Activated B cell treated with CpG ODN at 0.5 μM for 24 hours (primary cell): ENCODE measurements at regions not wholly inside any gene's neighbourhood (a gene's known extent, or its start where the extent isn't known, plus 50 kb on each side); places are given as distances from the start of the nearest gene placed in this dataset.

ENCODE experiments used
- ATAC-seq: fragments of 200-7000 bp; cut with Tn5 transposase; one replicate; pipeline ENCODE4 v1.10.0; 2021; ENCODE audit warnings: low read depth, mild to moderate bottlenecking, moderate library complexity
- CTCF ChIA-PET: fragments of 350-600 bp; sonication (Branson Sonifier 250); formaldehyde crosslinking; loops from one replicate; lab custom pipeline; 2021; ENCODE audit warnings: antibody characterized with exemption; lab: Charles Lee
- POLR2A ChIA-PET: fragments of 350-600 bp; sonication (Branson Sonifier 250); formaldehyde crosslinking; loops from one replicate; lab custom pipeline; 2021; ENCODE audit warnings: antibody characterized with exemption; lab: Charles Lee
- DNase-seq: peaks from one replicate; pipeline ENCODE4 v3.0.0; 2022
- H3K27ac Mint-ChIP-seq: one replicate; pipeline ENCODE4 v1.8.0; 2020; ENCODE audit warnings: mixed read lengths
- H3K27me3 Mint-ChIP-seq: one replicate; pipeline ENCODE4 v1.8.0; 2021; ENCODE audit warnings: mixed read lengths
- H3K36me3 Mint-ChIP-seq: one replicate; pipeline ENCODE4 v1.8.0; 2021; ENCODE audit warnings: low read depth, mixed read lengths
- H3K4me1 Mint-ChIP-seq: one replicate; pipeline ENCODE4 v1.8.0; 2021; ENCODE audit warnings: mixed read lengths
- H3K4me3 Mint-ChIP-seq: one replicate; pipeline ENCODE4 v1.8.0; 2020; ENCODE audit warnings: mild to moderate bottlenecking, mixed read lengths
- H3K9me3 Mint-ChIP-seq: one replicate; pipeline ENCODE4 v1.8.0; 2020; ENCODE audit warnings: mixed read lengths
- intact Hi-C: fragments of 100-400 bp; cut with micrococcal nuclease; formaldehyde crosslinking; loops from one replicate; pipeline ENCODE4 v1.15.1; 2024
- TF ChIP-seq, protein P1 (sequence below): fragments of 200-600 bp; IDR thresholded peaks from one replicate; pipeline ENCODE4 v1.8.0; 2022; ENCODE audit warnings: antibody characterized with exemption, mild to moderate bottlenecking

DNA sequence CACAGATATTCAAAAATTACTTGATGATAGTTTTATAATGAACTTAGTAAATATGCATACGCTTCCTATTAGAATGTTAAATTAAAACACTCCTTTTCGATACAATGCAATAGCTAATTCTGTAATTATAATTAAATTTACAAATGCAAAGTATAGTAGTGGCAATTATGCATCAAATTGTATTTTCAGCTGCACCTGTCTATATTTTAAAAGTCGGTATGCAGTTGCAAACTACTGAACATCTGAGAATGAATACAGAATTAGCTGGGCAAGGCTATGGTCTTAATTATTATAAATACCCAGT lies 110.4 kb upstream of the ARHGAP42 start:
- intact Hi-C loops: loop anchor here (1.0 to 5.0 kb wide), 8 partner anchors 106 to 1431 kb away; partner anchors contain the start of gene ARHGAP42
- H3K27me3 Mint-ChIP-seq: peaks cover 2% of the 10 kb centered on the region
- TF ChIP-seq, protein P1, sequence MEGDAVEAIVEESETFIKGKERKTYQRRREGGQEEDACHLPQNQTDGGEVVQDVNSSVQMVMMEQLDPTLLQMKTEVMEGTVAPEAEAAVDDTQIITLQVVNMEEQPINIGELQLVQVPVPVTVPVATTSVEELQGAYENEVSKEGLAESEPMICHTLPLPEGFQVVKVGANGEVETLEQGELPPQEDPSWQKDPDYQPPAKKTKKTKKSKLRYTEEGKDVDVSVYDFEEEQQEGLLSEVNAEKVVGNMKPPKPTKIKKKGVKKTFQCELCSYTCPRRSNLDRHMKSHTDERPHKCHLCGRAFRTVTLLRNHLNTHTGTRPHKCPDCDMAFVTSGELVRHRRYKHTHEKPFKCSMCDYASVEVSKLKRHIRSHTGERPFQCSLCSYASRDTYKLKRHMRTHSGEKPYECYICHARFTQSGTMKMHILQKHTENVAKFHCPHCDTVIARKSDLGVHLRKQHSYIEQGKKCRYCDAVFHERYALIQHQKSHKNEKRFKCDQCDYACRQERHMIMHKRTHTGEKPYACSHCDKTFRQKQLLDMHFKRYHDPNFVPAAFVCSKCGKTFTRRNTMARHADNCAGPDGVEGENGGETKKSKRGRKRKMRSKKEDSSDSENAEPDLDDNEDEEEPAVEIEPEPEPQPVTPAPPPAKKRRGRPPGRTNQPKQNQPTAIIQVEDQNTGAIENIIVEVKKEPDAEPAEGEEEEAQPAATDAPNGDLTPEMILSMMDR: no peak
- POLR2A ChIA-PET: no interaction called here
- no peak overlapping the region for H3K4me3 Mint-ChIP-seq
- DNase-seq (no peak), ATAC-seq (no peak)
- CTCF ChIA-PET: interaction anchor here (0.7 to 5.1 kb wide), 21 partner anchors 9 to 367 kb away, joined by 3 to 80 read pairs (median 5); no protein-coding TSS in a partner anchor
- no peaks in the 10 kb centered on the region for H3K36me3 Mint-ChIP-seq
- no peaks in the 10 kb centered on the region for H3K4me1 Mint-ChIP-seq
- H3K27ac Mint-ChIP-seq: no peak overlapping the region
- no peaks in the 10 kb centered on the region for H3K9me3 Mint-ChIP-seq

DNA sequence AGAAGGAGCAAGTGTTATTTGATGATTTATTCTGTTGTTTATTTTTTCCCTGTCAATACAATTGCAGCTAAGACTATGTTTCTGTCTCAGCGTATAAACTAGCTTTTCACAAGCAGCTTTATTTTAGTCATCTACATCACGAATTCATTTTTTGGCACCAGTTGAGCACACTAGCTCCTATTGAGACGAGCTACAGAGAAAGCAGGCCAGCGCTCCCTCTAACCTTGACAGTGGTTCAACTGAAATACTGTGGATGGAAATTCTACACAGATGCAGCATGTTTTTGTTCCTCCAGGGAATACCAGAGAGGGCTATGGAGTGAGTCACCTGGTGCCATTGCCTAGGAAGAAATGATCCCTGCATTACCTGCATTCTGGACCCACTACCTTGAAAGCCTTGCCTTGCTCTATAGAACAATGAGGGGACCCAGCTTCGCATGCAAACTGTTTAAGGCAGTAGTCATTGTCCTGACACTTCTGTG lies 108.2 kb upstream of the ARHGAP42 start:
- ChIA-PET CTCF (interaction anchor here (1.2 to 5.1 kb wide), 5 partner anchors 9 to 351 kb away, joined by 3 to 80 read pairs (median 7); partner anchors contain the start of gene ARHGAP42), POLR2A (no interaction called here)
- ATAC-seq: no peak
- Mint-ChIP-seq H3K9me3 (no peaks in the 10 kb centered on the region), H3K36me3 (no peaks in the 10 kb centered on the region), H3K4me1 (no peaks in the 10 kb centered on the region), H3K4me3 (no peak overlapping the region), H3K27me3 (peaks cover 2% of the 10 kb centered on the region), H3K27ac (no peak overlapping the region)
- TF ChIP-seq, protein P1: no peak
- no peak for DNase-seq
- intact Hi-C loops: loop anchor here (5.0 kb wide), 1 partner anchor 1428 kb away; no protein-coding TSS in a partner anchor

DNA sequence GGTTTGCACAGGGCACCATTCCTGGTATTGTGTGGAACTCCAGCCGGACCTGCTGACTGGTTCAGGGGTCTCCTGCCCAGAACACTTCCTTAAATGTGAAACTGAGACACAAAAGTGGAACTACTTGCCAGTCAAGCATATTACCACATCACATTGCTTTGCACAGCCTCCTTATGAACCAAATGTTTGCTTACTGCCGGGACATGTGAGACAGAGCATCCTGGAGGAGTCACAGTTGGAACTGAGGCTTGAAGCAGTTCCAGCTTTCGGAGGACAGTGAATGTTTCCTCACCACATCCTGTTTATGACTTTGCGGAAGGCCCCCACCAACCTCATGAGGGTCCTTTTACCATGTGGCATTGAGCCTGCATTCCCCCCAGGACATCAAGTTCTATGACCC lies 105.8 kb upstream of the ARHGAP42 start:
- Mint-ChIP-seq H3K4me1 (no peaks in the 10 kb centered on the region), H3K9me3 (no peaks in the 10 kb centered on the region), H3K4me3 (no peak overlapping the region), H3K27ac (no peak overlapping the region), H3K27me3 (peaks cover 2% of the 10 kb centered on the region), H3K36me3 (no peaks in the 10 kb centered on the region)
- peak; percentile 28 for ATAC-seq
- TF ChIP-seq, protein P1: no peak
- ChIA-PET POLR2A (no interaction called here), CTCF (no interaction called here)
- intact Hi-C loops: no loop called here
- DNase-seq: no peak

DNA sequence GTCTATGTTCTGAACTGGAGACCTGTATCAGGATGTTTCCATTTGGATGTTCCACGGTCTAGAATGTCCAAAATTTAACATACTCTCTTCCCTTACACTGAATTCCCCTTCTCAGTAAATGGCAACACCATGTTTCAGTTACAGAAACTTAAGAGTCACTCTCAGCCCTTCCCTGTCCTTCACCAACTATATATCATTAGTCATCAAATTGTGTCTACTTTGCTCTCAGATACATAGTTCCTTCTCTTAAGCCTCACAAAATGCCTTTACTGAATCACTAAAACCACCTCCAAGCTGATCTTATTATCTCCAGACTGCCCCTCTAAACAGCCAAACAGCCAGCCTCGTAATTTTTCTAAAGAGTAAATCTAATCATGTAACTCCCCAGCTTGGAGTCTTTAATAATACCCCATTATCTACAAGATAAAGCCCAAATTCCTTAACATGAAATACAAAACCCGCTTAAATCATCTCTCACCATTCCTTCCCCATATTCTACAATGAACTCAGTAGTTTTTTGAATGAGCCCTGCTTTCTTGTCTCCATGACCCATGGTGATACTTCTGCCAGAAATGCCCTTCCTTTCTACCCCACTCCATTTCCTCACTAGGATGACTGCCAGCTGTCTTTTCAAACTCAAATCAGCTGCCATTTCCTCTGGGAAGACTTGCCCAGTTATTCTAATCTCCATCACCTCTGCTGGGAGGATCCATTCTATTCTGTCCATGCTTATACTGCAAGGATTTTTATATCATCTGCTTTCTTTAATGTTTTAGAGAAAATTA lies 102.7 kb upstream of the ARHGAP42 start:
- ATAC-seq: no peak
- ChIA-PET CTCF (no interaction called here), POLR2A (no interaction called here)
- Mint-ChIP-seq H3K27ac (no peak overlapping the region), H3K9me3 (no peaks in the 10 kb centered on the region), H3K4me3 (no peak overlapping the region), H3K27me3 (peaks cover 2% of the 10 kb centered on the region), H3K4me1 (no peaks in the 10 kb centered on the region), H3K36me3 (no peaks in the 10 kb centered on the region)
- TF ChIP-seq, protein P1: no peak
- intact Hi-C loops: no loop called here
- DNase-seq: no peak

DNA sequence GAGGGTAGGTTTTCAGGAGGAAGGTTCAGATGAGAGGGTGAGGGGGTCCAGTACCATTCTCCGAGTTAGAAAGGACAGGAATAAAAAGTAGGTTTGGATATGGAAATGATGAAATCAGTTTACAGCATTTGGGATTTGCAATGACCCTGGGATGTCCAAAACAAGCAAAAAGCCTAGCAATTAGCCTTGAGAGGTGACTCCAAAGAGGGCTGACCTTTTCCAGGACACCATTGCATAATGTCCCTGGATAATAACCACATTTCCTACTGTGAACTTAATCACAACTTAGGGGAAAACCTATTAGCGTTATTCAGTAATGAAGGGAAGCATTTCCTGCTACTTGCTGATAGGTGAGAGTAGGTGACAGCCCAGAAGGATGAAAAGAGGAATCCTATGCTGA lies 101.4 kb upstream of the ARHGAP42 start:
- no peak overlapping the region for H3K4me3 Mint-ChIP-seq
- H3K27ac Mint-ChIP-seq: no peak overlapping the region
- POLR2A ChIA-PET: no interaction called here
- DNase-seq (no peak), ATAC-seq (no peak)
- H3K27me3 Mint-ChIP-seq: peaks cover 10% of the 10 kb centered on the region
- CTCF ChIA-PET: no interaction called here
- H3K36me3 Mint-ChIP-seq: no peaks in the 10 kb centered on the region
- intact Hi-C loops: no loop called here
- no peaks in the 10 kb centered on the region for H3K9me3 Mint-ChIP-seq
- H3K4me1 Mint-ChIP-seq: no peaks in the 10 kb centered on the region
- TF ChIP-seq, protein P1: no peak
